Osteoblast (primary cell): ENCODE measurements at regions not wholly inside any gene's neighbourhood (a gene's known extent, or its start where the extent isn't known, plus 50 kb on each side); places are given as distances from the start of the nearest gene placed in this dataset.
"Not testable (repeated sequence)": the region's sequence is repeated elsewhere in the genome, so short reads cannot be mapped to it uniquely, and the experiment has no call there.

Experiments
- DNase-seq: peaks from one replicate; pipeline ENCODE4 v3.0.0; 2011; ENCODE audit warnings: low spot score, mixed read lengths; ENCODE audit not compliant: insufficient read length; ENCODE audit errors: missing footprints
- H2AFZ ChIP-seq: 2 replicates; pipeline ENCODE4 v1.6.0; 2011; ENCODE audit warnings: mild to moderate bottlenecking, low read length
- H3K27ac ChIP-seq: 2 replicates; pipeline ENCODE4 v1.5.1; 2011; ENCODE audit warnings: mild to moderate bottlenecking, low read depth, low read length, moderate library complexity
- H3K27me3 ChIP-seq: 2 replicates; pipeline ENCODE4 v1.6.0; 2012; ENCODE audit warnings: mild to moderate bottlenecking, control low read depth, inconsistent platforms, low read length, moderate library complexity; ENCODE audit not compliant: insufficient read depth
- H3K36me3 ChIP-seq: 2 replicates; pipeline ENCODE4 v1.5.1; 2011; ENCODE audit warnings: mild to moderate bottlenecking, low read length, control low read depth, moderate library complexity; ENCODE audit not compliant: insufficient read depth
- H3K4me1 ChIP-seq: 2 replicates; pipeline ENCODE4 v1.5.1; 2011; ENCODE audit warnings: mild to moderate bottlenecking, low read length, control low read depth, moderate library complexity; ENCODE audit not compliant: insufficient read depth
- H3K4me2 ChIP-seq: 2 replicates; pipeline ENCODE4 v1.6.0; 2011; ENCODE audit warnings: mild to moderate bottlenecking, low read length; ENCODE audit not compliant: insufficient read depth
- H3K4me3 ChIP-seq: fragments of 200-600 bp; sonication (generic); 3 replicates; pipeline ENCODE4 v1.5.1; 2012; ENCODE audit warnings: mild to moderate bottlenecking, low read length, inconsistent platforms; ENCODE audit not compliant: insufficient read depth
- H3K79me2 ChIP-seq: 2 replicates; pipeline ENCODE4 v1.6.0; 2012; ENCODE audit warnings: mild to moderate bottlenecking, low read length, control low read depth, inconsistent platforms; ENCODE audit not compliant: insufficient read depth
- H3K9me3 ChIP-seq: 2 replicates; pipeline ENCODE4 v1.5.1; 2011; ENCODE audit warnings: low read depth, low read length, control low read depth
- H4K20me1 ChIP-seq: 2 replicates; pipeline ENCODE4 v1.6.0; 2012; ENCODE audit warnings: mild to moderate bottlenecking, low read length, control low read depth; ENCODE audit not compliant: insufficient read depth
- CTCF ChIP-seq: IDR thresholded peaks from 2 replicates; pipeline ENCODE4 v1.5.1; 2011; ENCODE audit warnings: mild to moderate bottlenecking, low read depth, low read length, moderate library complexity; ENCODE audit errors: extremely low read depth

DNA sequence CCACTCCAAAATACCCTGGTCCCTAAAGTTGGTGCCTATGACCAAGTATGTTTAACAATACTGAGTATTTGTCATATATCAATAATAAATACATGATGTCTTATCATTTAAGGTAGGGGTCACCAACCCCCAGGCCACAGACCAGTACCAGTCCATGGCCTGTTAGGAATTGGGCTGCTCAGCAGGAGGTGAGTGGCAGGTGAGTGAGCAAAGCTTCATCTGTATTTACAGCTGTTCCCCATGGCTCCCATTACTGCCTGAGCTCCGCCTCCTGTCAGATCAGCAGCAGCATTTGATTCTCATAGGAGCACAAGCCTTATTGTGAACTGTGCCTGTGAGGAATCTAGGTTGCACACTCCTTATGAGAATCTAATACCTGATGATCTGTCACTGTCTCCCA, 126.2 kb downstream of the HNRNPD start:
- H4K20me1 ChIP-seq, result no peaks in the 10 kb centered on the region
- H3K79me2 ChIP-seq, result no peaks in the 10 kb centered on the region
- H3K27me3 ChIP-seq, result no peaks in the 10 kb centered on the region
- DNase-seq, result no peak
- H3K4me2 ChIP-seq, result no peak overlapping the region
- TF ChIP-seq CTCF, result no peak
- no peak overlapping the region for H3K4me3 ChIP-seq
- H3K9me3 ChIP-seq, result no peaks in the 10 kb centered on the region
- no peaks in the 10 kb centered on the region for H3K4me1 ChIP-seq
- H3K27ac ChIP-seq, result no peak overlapping the region
- H3K36me3 ChIP-seq, result no peaks in the 10 kb centered on the region
- H2AFZ ChIP-seq, result no peak overlapping the region

DNA sequence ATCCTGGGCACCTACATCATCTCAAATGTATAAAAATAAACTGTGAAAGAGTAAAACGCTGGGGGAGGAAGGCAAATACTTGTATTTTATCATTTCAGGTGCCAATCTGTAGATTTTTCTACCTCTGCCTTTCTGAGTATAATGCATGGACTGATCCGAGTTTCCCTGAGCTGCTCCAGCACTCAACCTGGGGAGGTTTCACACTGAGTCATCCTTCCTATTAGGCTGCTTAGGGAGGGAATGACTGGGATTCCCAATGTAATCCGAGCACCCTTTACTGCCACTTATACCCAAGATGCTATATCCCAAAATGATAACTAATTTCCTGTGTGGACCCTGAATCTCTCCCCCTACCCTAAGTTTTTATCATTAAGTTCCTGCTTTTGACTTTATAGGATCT, 126.6 kb downstream of the HNRNPD start:
- no peak for TF ChIP-seq CTCF
- Histone ChIP-seq H3K27ac (no peak overlapping the region), H4K20me1 (no peaks in the 10 kb centered on the region), H3K36me3 (no peaks in the 10 kb centered on the region), H3K27me3 (no peaks in the 10 kb centered on the region), H3K4me1 (no peaks in the 10 kb centered on the region), H3K79me2 (no peaks in the 10 kb centered on the region), H3K4me3 (no peak overlapping the region), H3K4me2 (no peak overlapping the region), H3K9me3 (no peaks in the 10 kb centered on the region), H2AFZ (no peak overlapping the region)
- no peak for DNase-seq

DNA sequence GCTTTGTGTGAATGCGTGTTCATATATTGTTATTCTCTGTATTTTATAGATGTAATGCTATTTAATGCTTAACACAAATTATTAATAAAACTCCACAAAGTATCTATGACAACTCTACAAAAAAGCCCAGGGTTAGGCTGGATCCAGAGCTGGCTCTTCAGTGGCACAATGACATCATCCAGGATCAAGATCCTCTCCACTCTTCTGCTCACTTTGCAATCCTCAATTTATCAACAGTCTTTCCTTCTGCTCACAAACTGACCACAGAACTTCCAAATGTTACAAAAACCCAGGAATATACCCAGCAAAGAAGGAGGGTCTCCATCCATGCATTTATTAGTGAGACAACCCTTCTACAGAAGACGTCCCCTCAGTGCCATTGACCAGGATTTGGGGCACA, 132.3 kb downstream of the HNRNPD start:
- Histone ChIP-seq H3K4me2 (no peak overlapping the region), H2AFZ (no peak overlapping the region), H3K36me3 (no peaks in the 10 kb centered on the region), H3K4me3 (no peak overlapping the region), H3K9me3 (no peaks in the 10 kb centered on the region), H3K4me1 (no peaks in the 10 kb centered on the region), H3K27ac (no peak overlapping the region), H4K20me1 (no peaks in the 10 kb centered on the region), H3K79me2 (no peaks in the 10 kb centered on the region), H3K27me3 (no peaks in the 10 kb centered on the region)
- no peak for DNase-seq
- TF ChIP-seq CTCF, result no peak

- no peaks in the 10 kb centered on the region for H3K79me2 ChIP-seq
- no peak overlapping the region for H3K4me3 ChIP-seq
- no peak overlapping the region for H2AFZ ChIP-seq
- TF ChIP-seq CTCF, result no peak
- H4K20me1 ChIP-seq, result no peaks in the 10 kb centered on the region
- no peaks in the 10 kb centered on the region for H3K4me1 ChIP-seq
- H3K4me2 ChIP-seq, result no peak overlapping the region
- H3K9me3 ChIP-seq, result no peaks in the 10 kb centered on the region
- no peaks in the 10 kb centered on the region for H3K27me3 ChIP-seq
- H3K36me3 ChIP-seq, result no peaks in the 10 kb centered on the region
- DNase-seq, result no peak
- no peak overlapping the region for H3K27ac ChIP-seq
Observed at GRCh38 chr4:82240410-82240809, 133.4 kb downstream of the HNRNPD start.

DNA sequence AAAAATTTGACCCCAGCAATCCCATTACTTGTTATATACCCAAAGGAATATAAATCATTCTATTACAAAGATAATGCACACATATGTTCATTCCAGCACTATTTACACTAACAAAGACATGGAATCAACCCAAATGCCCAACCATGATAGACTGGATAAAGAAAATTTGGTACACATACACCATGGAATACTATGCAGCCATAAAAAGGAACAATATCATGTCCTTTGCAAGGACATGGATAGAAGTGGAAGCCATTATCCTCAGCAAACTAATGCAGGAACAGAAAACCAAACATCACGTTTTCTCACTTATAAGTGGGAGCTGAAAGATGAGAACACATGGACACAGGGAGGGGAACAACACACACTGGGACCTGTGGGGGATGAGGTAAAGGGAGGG, 136.6 kb downstream of the HNRNPD start:
- DNase-seq, H3K4me2 ChIP-seq, H3K4me1 ChIP-seq, H3K4me3 ChIP-seq, H3K27ac ChIP-seq, H3K27me3 ChIP-seq, H4K20me1 ChIP-seq, H2AFZ ChIP-seq, H3K9me3 ChIP-seq, H3K79me2 ChIP-seq, H3K36me3 ChIP-seq: not testable (repeated sequence)
